Fibroblast of mammary gland (primary cell): ENCODE measurements at regions not wholly inside any gene's neighbourhood (a gene's known extent, or its start where the extent isn't known, plus 50 kb on each side); places are given as distances from the start of the nearest gene placed in this dataset.

Experiments
- DNase-seq: peaks from one replicate; pipeline ENCODE4 v3.0.0-alpha.2; 2010; ENCODE audit warnings: low read depth
- H3K4me3 ChIP-seq: 2 replicates; pipeline ENCODE4 v1.5.1; 2011; ENCODE audit warnings: low read depth, mild to moderate bottlenecking, low read length, moderate library complexity; ENCODE audit not compliant: control insufficient read depth
- TF ChIP-seq, protein P1 (sequence below): conservative IDR thresholded peaks from 2 replicates; pipeline ENCODE4 v1.5.1; 2011; ENCODE audit warnings: low read depth, low read length, inconsistent platforms; ENCODE audit not compliant: control insufficient read depth, insufficient read depth

DNA sequence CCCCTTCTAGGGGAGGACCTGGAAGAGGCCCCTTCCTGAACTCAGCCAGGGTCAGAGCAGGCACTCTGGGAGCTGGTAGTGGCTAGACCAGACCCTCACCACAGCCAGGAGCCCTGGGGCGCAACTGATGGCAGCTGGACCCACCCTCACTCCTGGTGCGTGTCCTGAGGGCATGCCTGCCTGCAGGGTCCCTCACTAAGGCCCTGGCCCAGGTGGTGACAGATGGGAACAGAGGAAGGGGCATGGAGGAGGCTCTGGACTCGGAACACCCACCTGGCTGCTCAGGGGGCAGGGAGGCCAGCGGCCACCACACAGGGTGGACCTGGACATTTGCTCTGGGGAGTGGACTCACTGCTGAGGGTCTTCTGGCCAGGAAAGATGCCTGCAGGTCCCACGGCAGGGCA, 342.2 kb upstream of the SFSWAP start:
- no peak for DNase-seq
- H3K4me3 ChIP-seq = no peak overlapping the region
- TF ChIP-seq, protein P1, sequence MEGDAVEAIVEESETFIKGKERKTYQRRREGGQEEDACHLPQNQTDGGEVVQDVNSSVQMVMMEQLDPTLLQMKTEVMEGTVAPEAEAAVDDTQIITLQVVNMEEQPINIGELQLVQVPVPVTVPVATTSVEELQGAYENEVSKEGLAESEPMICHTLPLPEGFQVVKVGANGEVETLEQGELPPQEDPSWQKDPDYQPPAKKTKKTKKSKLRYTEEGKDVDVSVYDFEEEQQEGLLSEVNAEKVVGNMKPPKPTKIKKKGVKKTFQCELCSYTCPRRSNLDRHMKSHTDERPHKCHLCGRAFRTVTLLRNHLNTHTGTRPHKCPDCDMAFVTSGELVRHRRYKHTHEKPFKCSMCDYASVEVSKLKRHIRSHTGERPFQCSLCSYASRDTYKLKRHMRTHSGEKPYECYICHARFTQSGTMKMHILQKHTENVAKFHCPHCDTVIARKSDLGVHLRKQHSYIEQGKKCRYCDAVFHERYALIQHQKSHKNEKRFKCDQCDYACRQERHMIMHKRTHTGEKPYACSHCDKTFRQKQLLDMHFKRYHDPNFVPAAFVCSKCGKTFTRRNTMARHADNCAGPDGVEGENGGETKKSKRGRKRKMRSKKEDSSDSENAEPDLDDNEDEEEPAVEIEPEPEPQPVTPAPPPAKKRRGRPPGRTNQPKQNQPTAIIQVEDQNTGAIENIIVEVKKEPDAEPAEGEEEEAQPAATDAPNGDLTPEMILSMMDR = no peak

DNA sequence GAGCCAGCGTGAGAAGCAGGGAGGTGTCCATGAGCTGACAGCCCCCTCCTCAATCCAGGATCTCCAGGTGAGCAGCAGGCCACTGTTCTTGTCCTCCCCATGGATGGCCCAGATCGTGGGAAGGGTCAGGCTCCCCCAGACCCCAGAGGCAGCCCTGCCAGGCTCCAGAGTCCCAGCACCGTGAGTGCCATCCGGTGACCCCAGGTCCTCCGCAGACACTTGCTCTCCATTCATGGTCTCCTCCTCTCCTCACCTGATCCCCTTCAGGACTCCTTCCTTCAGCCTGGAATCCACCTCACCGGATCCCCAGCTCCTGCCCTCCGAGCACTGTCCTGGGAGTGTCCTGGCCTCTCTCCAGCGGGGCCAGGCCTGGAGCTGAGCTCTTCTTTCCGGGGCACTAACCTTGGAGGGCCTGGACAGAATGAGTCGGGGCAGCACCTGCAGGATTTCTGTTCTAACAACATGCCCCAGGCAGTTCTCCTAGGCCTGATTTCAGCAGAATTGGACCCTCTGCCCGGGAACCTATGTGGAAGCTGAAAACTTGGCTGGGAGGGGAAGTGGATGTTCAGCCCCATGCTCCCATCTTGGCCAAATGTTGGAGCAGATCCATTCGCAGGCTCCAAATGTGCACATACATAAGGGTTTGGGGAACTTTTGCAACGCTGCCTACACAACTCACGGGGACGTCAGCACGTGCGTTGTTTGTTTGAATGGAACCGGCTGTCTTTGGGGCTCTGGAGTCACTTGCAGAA, 341.6 kb upstream of the SFSWAP start:
- H3K4me3 ChIP-seq = no peak overlapping the region
- no peak for DNase-seq
- TF ChIP-seq, protein P1 = no peak

DNA sequence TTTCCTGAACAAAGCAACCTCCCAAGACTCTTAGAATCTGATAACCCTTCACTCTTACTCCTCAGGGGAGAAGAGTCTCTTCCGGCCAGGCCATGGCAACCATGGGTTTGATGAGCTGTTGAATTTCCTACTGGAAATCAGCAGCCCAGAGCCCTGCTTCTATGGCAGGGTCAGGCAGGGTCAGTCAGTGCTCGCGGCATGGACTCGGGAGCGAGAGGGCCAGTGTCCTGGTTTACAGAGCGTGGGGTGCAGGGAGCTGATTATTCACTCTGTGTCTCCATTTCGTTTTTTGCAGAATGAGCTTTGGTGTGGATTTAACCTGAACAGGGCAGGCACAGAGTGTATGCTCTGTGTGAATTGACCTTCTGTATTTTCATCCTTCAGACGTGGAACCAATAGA, 340.6 kb upstream of the SFSWAP start:
- no peak for DNase-seq
- TF ChIP-seq, protein P1 = no peak

DNA sequence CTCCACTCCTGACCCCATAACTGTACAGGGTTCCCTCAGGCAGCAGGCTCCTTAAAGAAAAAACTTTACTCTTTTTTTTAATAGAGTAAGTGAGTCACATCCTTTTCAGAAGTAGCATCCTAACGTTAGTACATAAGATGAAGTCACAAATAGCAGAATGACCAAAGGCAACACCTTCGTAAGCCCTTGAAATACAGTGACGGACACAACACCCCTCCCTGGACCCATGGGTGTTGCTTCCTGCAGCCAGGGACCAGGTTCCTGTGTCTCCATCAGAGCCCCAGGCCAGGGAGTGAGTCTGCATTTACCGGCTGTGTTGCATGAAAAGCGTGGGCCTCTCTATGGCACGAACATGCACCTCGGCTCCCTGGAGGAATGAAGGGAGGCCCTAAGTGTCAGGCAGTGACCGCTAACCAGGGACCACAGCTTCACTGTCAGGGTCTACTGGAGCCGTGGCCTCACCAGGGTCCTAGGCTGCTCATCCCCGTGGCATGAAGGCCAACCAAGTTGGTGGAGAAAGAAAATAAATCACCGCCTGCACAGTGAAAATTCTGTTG, 340.0 kb upstream of the SFSWAP start:
- H3K4me3 ChIP-seq = no peak overlapping the region
- DNase-seq = no peak
- TF ChIP-seq, protein P1 = no peak

More for the DNA sequence above, 340.6 kb upstream of the SFSWAP start:
- H3K4me3 ChIP-seq = no peak overlapping the region

DNA sequence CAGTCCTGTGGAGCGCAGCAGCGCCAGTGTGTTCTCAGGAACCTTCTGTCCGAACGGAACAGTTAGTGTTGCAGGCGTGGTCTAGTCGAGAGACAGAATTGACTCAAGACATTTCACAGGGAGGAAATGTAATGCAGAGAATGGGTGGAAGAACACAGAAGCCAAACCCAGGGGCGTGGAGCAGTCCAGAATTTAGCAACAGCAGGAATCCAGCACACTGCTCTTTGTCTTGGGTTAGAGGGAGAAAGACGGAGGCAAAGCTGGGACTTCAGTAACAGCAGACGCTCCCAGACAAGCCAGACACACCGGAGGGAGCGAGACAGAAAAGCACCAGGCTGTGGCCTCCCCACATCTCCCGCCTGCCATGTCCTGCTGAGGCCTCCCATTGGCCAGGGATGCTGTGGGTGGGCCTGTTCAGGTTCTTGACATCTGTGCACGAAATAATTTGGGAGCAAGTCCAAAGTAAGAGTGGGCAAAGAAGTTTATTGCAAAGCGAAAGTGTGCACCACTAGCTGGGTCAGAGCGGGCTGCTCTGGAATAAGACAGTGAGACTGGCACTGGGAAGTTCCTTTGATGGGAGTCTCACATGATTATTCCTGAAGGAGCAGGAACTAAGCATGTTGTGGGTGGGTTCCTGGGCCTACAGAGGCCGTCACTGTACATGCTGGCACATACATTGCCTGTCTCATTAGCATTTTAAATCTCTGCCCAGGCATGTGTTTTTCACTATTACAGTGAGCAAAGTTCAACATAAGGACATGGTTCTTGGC, 339.3 kb upstream of the SFSWAP start:
- TF ChIP-seq, protein P1 = no peak
- no peak overlapping the region for H3K4me3 ChIP-seq
- DNase-seq = no peak

DNA sequence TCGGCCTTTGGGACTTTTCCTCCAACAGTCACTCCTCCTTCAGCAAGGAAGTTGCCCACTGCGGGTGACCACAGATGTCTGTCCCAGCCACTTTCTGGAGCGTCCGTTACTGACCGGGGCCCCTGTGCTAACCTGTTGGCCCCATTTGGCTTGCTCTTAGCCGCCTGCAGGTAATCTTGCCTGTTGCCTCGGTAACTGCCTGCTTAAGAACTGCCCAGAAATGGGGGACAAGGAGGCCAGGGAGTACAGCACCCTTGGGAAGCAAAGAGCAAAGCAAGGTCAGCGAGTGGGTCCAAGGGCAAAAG, 338.8 kb upstream of the SFSWAP start:
- TF ChIP-seq, protein P1 = no peak
- H3K4me3 ChIP-seq = no peak overlapping the region
- DNase-seq = no peak
